HG02973 (cell line): ENCODE measurements at regions not wholly inside any gene's neighbourhood (a gene's known extent, or its start where the extent isn't known, plus 50 kb on each side); places are given as distances from the start of the nearest gene placed in this dataset.

Source experiments
- ATAC-seq: cut with Tn5 transposase; IDR thresholded peaks from one replicate; pipeline ENCODE4 v1.9.1; 2021; ENCODE audit warnings: moderate library complexity; ENCODE audit not compliant: unreplicated experiment

GRCh38 chr2:12270876-12271588 lies 445.7 kb upstream of the TRIB2 start:
- peak; percentile 74 for ATAC-seq

GRCh38 chr2:12271589-12271984 lies 445.1 kb upstream of the TRIB2 start:
- peak; percentile 63 for ATAC-seq

- ATAC-seq = no peak
Observed at GRCh38 chr2:12273111-12273510, 443.6 kb upstream of the TRIB2 start.

GRCh38 chr2:12274591-12274990 lies 442.1 kb upstream of the TRIB2 start:
- ATAC-seq = no peak

GRCh38 chr2:12277241-12278034 lies 439.3 kb upstream of the TRIB2 start:
- no peak for ATAC-seq

- ATAC-seq = no peak
Observed at GRCh38 chr2:12278217-12278750, 438.5 kb upstream of the TRIB2 start.

- peak; percentile 66 for ATAC-seq
Observed at GRCh38 chr2:12282780-12283695, 433.7 kb upstream of the TRIB2 start.

GRCh38 chr2:12284037-12284436 lies 432.7 kb upstream of the TRIB2 start:
- ATAC-seq = no peak

GRCh38 chr2:12284487-12284886 lies 432.2 kb upstream of the TRIB2 start:
- no peak for ATAC-seq

- ATAC-seq = no peak
Observed at GRCh38 chr2:12286347-12286746, 430.4 kb upstream of the TRIB2 start.

- no peak for ATAC-seq
Observed at GRCh38 chr2:12287220-12287751, 429.4 kb upstream of the TRIB2 start.

- ATAC-seq = no peak
Observed at GRCh38 chr2:12288048-12288447, 428.7 kb upstream of the TRIB2 start.

GRCh38 chr2:12289120-12289802 lies 427.5 kb upstream of the TRIB2 start:
- ATAC-seq = no peak

- no peak for ATAC-seq
Observed at GRCh38 chr2:12291303-12291702, 425.4 kb upstream of the TRIB2 start.

- ATAC-seq = peak; percentile 92
Observed at GRCh38 chr2:12293874-12294273, 422.9 kb upstream of the TRIB2 start.

GRCh38 chr2:12295856-12296519 lies 420.7 kb upstream of the TRIB2 start:
- no peak for ATAC-seq

GRCh38 chr2:12296915-12297314 lies 419.8 kb upstream of the TRIB2 start:
- ATAC-seq = no peak

GRCh38 chr2:12298352-12298751 lies 418.4 kb upstream of the TRIB2 start:
- ATAC-seq = no peak

GRCh38 chr2:12299431-12299830 lies 417.3 kb upstream of the TRIB2 start:
- ATAC-seq = no peak
